GM19239 (cell line): ENCODE measurements at regions not wholly inside any gene's neighbourhood (a gene's known extent, or its start where the extent isn't known, plus 50 kb on each side); places are given as distances from the start of the nearest gene placed in this dataset.
"Not testable (repeated sequence)": the region's sequence is repeated elsewhere in the genome, so short reads cannot be mapped to it uniquely, and the experiment has no call there.

ENCODE experiments used
- DNase-seq: peaks from one replicate; pipeline ENCODE4 v3.0.0; 2011; ENCODE audit warnings: low spot score; ENCODE audit not compliant: insufficient read length
- FAIRE-seq: peaks from 2 replicates; lab custom pipeline; 2011; peaks lifted over from hg19 to GRCh38; lab: Jason Lieb, UNC

- no peak for DNase-seq
- FAIRE-seq = no peak
These were observed 83.2 kb upstream of the RUNX3 start for GRCh38 chr1:25012966-25013962.

- DNase-seq (no peak), FAIRE-seq (no peak)
These were observed 82.0 kb upstream of the RUNX3 start for GRCh38 chr1:25011943-25012638.

- no peak for FAIRE-seq
- no peak for DNase-seq
These were observed 81.2 kb upstream of the RUNX3 start for GRCh38 chr1:25011275-25011674.

GRCh38 chr1:25009671-25010262 lies 79.7 kb upstream of the RUNX3 start:
- DNase-seq (no peak), FAIRE-seq (peak; percentile 11)

DNA sequence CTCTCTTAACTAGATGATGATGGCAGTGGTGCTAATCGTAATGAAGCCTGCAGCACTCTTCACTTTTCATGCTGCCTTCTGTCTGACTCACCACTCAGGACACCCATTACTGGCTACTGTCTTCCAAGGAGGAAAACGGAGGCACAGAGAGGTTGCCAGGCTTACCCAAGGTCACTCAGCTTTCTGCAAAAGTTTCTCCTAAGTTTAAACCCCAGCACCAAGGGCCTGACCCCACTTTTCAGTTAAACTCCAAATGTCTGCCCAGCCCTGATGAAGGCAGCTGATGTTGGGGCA lies 78.1 kb upstream of the RUNX3 start:
- DNase-seq = no peak
- FAIRE-seq = no peak

- not testable (repeated sequence) for DNase-seq, FAIRE-seq
These were observed 77.5 kb upstream of the RUNX3 start for GRCh38 chr1:25007390-25008191.

DNA sequence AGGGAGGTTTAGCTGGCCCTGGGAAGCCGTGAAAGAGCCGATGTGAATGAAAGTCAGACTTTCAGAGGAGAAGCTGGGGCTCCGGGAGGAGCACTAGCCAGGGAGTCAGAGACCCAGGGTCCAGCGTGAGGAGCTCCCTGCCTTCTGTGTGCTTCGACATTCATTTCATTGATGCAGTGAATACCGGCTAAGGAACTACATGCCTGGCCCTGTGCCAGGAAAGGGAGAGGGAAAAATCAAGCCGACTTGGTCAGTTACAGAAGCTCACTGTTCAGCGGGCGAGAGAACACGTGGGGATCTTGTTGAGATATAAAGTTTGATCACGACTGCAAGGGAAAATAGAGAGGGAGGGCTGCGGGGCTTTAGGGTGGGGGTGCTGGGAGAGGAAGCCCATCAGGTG lies 76.7 kb upstream of the RUNX3 start:
- DNase-seq (no peak), FAIRE-seq (no peak)

- DNase-seq = no peak
- no peak for FAIRE-seq
These were observed 74.3 kb upstream of the RUNX3 start for GRCh38 chr1:25004355-25004754.

GRCh38 chr1:25003457-25004190 lies 73.5 kb upstream of the RUNX3 start:
- FAIRE-seq = peak; percentile 33

GRCh38 chr1:25003000-25003399 lies 72.9 kb upstream of the RUNX3 start:
- FAIRE-seq = no peak
- no peak for DNase-seq

More at GRCh38 chr1:25003457-25004190, 73.5 kb upstream of the RUNX3 start:
- DNase-seq = no peak

GRCh38 chr1:25001125-25001915 lies 71.2 kb upstream of the RUNX3 start:
- DNase-seq = no peak
- no peak for FAIRE-seq

- DNase-seq (no peak), FAIRE-seq (no peak)
These were observed 69.8 kb upstream of the RUNX3 start for GRCh38 chr1:24999906-25000305.

DNA sequence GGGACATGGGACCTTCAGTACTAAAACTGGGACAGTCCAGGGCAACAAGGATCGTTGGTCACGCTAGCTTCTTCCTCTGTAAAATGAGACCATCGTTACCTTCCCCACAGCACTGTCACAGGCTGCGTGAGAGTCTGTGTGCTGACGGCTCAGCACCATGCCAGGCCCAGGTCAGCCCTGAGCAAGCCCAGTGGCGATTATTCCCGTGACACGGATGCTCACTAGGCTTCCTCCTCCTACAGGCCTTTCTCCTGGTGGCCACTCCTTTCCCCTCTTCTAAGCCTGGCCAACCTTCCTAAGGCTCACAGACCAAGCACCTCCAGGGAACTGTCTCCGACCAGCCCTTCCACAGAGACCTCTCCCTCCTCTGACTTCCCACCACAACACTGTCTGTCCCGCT lies 69.3 kb upstream of the RUNX3 start:
- FAIRE-seq = no peak
- DNase-seq = no peak

DNA sequence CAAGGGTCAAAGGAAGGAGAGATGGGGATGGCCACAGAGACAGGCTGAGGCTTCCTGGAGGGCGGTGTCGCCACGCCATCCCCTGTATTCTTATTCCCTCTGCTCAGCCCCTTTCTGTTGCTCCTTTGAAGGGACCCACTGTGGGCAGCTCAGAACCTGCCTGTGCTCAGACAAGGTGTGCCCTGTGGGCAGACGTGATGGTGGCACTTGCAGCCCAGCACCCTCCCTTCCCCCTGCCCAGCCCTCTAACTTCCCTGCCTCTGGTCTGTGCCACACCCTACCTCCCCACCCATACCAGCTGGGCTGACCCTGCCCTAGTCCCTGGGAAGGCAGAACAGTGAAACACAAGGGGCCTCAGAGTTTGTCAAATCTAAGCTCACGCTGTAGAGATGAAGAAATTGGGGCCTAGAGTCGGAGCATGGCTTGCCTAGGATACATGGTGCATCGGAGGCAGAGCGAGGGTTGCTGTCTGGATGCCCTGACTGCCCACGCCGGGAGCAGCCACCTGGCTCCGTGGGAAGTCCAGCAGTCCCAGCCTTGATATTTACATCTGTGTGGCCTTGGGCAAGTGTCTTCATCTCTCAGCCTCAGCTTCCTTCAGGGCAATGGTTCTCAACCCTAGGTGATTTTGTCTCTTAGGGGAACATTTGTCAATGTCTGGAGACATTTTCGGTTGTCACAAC lies 68.6 kb upstream of the RUNX3 start:
- FAIRE-seq (no peak), DNase-seq (no peak)

DNA sequence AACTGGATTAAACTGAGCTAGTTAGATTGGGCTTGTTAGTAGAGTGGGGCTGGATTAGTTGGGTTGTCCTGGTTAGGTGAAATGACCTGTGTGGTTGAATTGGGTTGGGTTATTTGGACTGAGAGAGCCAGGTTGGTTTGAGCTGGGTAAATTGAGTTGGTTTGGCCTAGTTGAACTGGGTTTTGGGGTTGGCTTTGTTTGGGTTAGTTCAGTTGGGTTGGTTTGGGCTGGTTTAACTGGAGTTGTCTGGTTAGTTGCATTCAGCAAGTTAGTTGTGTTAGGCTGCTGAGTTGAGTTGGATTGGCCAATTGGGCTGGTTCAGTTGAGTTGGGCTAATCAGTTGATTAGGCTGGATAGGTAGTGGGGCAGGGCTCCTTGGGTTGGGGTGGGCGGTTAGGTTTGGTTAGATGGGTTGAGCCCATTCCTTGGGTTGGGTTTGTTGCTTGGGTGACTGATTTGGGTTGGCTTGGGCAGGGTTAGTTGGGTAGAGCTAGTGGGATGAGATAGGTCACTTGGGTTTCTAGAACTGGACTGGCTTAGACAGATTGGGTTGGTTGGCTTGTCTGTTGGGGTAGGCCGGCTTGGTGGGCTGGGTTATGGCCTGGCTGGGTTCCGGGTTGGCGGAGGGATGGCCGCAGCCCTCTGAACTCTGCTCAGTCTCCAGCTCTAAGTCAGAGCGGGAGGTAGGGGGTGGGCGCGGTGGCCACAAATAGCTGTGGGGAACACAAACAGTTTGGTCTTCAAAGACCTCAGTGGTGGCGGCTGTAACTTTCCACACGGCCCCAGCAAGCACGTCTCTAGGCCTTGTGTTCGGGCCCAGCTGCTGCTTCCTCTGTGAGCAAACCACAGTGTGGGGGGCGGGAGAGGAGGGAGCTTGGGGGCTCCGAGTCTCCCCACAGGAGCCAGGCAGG lies 67.2 kb upstream of the RUNX3 start:
- peak; percentile 37 for FAIRE-seq
- DNase-seq = peak; percentile 32

DNA sequence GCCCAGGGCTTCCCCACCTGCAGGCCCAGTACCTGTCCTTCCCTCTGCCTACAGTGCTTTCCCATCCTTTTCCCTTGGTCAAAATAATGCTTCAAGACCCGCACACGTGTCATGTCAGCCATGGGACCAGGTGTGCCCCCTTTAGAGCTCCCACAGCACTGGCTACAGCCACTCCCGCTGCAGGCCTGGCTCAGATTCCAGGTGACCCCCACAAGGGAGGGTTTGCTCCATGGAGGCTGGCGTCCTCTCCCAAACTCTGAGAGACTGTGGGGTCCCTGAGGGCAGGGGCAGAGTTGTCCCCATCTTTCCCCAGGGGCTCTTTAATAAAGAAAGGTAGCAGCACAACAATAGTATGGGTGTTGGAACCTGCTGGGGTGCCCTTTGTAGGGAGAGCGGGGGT lies 66.4 kb upstream of the RUNX3 start:
- FAIRE-seq (no peak), DNase-seq (no peak)

- DNase-seq (no peak), FAIRE-seq (no peak)
These were observed 65.6 kb upstream of the RUNX3 start for GRCh38 chr1:24995661-24996060.
